Panc1 (cell line): ENCODE measurements at regions not wholly inside any gene's neighbourhood (a gene's known extent, or its start where the extent isn't known, plus 50 kb on each side); places are given as distances from the start of the nearest gene placed in this dataset.

Experiments used
- ATAC-seq: fragments of 200-7000 bp; cut with Tn5 transposase; 2 replicates; pipeline ENCODE4 v1.9.1; 2020; ENCODE audit warnings: mild to moderate bottlenecking, moderate library complexity
- BruUV-seq: library from RNA; stranded (reverse); fragments of 400-500 nt; replicated peaks from 2 replicates; lab custom pipeline; 2021; lab: Mats Ljungman, UMichigan
- CTCF ChIA-PET: fragments of 300-600 bp; sonication (Branson Sonifier 250); formaldehyde crosslinking; loops from one replicate; lab custom pipeline; 2022; ENCODE audit warnings: antibody characterized with exemption; lab: Charles Lee
- POLR2A ChIA-PET: fragments of 300-600 bp; sonication (Branson Sonifier 250); formaldehyde crosslinking; loops from one replicate; lab custom pipeline; 2022; ENCODE audit warnings: antibody characterized with exemption; lab: Charles Lee
- DNase-seq: peaks from one replicate; pipeline ENCODE4 v3.0.0-alpha.2; 2010; ENCODE audit warnings: low read depth, low spot score
- H3K27ac ChIP-seq: 2 replicates; pipeline ENCODE4 v1.5.1; 2011; ENCODE audit warnings: mild to moderate bottlenecking, low read length, inconsistent platforms
- H3K27me3 ChIP-seq: fragments of 200-500 bp; sonication (Bioruptor generic); 2 replicates; pipeline ENCODE4 v1.6.0; 2014; ENCODE audit warnings: low read length, inconsistent platforms; ENCODE audit not compliant: control insufficient read depth, insufficient read depth
- H3K36me3 ChIP-seq: fragments of 200-500 bp; sonication (Bioruptor generic); 2 replicates; pipeline ENCODE4 v1.5.1; 2014; ENCODE audit warnings: inconsistent platforms, mild to moderate bottlenecking, low read length, moderate library complexity; ENCODE audit not compliant: control insufficient read depth, insufficient read depth
- H3K4me1 ChIP-seq: 2 replicates; pipeline ENCODE4 v1.5.1; 2011; ENCODE audit warnings: inconsistent platforms, mild to moderate bottlenecking, low read length, moderate library complexity; ENCODE audit not compliant: control insufficient read depth, insufficient read depth
- H3K4me3 ChIP-seq, 2 experiments: 2 replicates each; pipeline ENCODE4 v1.5.1; 2011 to 2012; ENCODE audit warnings: low read depth in 2 of 2, low read length in 2 of 2, mild to moderate bottlenecking in 2 of 2, inconsistent platforms in 1 of 2, moderate library complexity in 1 of 2
- H3K9me3 ChIP-seq: fragments of 200-500 bp; sonication (Bioruptor generic); 2 replicates; pipeline ENCODE4 v1.5.1; 2014; ENCODE audit warnings: low read depth, mild to moderate bottlenecking, inconsistent platforms, low read length, moderate library complexity; ENCODE audit not compliant: control insufficient read depth, insufficient read depth
- POLR2AphosphoS5 ChIP-seq: IDR thresholded peaks from 2 replicates; pipeline ENCODE4 v1.6.1; 2012; ENCODE audit warnings: mild to moderate bottlenecking, low read depth, low read length, moderate library complexity
- SIN3A ChIP-seq: IDR thresholded peaks from 2 replicates; pipeline ENCODE4 v1.6.1; 2012; ENCODE audit warnings: low read depth, mild to moderate bottlenecking, low read length, moderate library complexity, borderline replicate concordance; ENCODE audit not compliant: insufficient read depth
- TCF7L2 ChIP-seq: IDR thresholded peaks from 2 replicates; pipeline ENCODE4 v1.6.1; 2011; ENCODE audit warnings: mild to moderate bottlenecking, low read depth, low read length, inconsistent platforms
- in situ Hi-C: cut with HindIII; loops from 2 replicates; pipeline ENCODE4 v1.10.0; 2016; ENCODE audit warnings: low sequenced_read_pairs, low pct_unique_long_range_greater_than_20kb
- intact Hi-C: fragments of 100-400 bp; cut with micrococcal nuclease; formaldehyde crosslinking; loops from one replicate; pipeline ENCODE4 v1.10.0; 2022; ENCODE audit not compliant: unreplicated experiment
- TF ChIP-seq, protein P1 (sequence below): fragments of 450-650 bp; IDR thresholded peaks from 2 replicates; pipeline ENCODE4 v1.5.1; 2017; ENCODE audit warnings: mild to moderate bottlenecking
- TF ChIP-seq, protein P2 (sequence below), 2 experiments: IDR thresholded peaks; 2 replicates each; pipeline ENCODE4 v1.6.1; 2011 to 2012; ENCODE audit warnings: low read depth in 2 of 2, control low read depth in 1 of 2, low read length in 1 of 2, mild to moderate bottlenecking in 1 of 2, moderate library complexity in 1 of 2; ENCODE audit not compliant: insufficient read depth in 1 of 2

DNA sequence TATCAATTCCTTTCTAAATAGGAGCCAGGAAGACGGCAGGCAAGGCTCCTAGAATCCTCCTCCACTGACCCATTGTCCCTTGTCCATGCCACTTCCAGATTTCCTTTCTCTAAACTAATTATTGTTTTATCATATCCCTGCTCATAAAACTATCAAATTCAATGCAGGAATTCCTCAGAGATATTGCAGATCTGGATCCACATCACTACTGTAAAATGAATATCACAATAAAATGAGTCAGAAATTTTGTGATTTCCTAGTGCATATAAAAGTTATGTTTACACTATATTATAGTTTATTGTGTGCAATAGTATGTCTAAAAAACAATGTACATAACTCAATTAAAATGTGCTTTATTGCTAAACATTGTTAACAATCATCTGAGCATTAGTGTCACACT is 498.7 kb upstream of the NEGR1 start:
- Histone ChIP-seq H3K4me3 (no peak overlapping the region), H3K27ac (no peak overlapping the region), H3K9me3 (no peaks in the 10 kb centered on the region), H3K36me3 (no peaks in the 10 kb centered on the region), H3K27me3 (no peaks in the 10 kb centered on the region), H3K4me1 (no peaks in the 10 kb centered on the region)
- TF ChIP-seq TCF7L2 (no peak), SIN3A (no peak)
- TF ChIP-seq, protein P1, sequence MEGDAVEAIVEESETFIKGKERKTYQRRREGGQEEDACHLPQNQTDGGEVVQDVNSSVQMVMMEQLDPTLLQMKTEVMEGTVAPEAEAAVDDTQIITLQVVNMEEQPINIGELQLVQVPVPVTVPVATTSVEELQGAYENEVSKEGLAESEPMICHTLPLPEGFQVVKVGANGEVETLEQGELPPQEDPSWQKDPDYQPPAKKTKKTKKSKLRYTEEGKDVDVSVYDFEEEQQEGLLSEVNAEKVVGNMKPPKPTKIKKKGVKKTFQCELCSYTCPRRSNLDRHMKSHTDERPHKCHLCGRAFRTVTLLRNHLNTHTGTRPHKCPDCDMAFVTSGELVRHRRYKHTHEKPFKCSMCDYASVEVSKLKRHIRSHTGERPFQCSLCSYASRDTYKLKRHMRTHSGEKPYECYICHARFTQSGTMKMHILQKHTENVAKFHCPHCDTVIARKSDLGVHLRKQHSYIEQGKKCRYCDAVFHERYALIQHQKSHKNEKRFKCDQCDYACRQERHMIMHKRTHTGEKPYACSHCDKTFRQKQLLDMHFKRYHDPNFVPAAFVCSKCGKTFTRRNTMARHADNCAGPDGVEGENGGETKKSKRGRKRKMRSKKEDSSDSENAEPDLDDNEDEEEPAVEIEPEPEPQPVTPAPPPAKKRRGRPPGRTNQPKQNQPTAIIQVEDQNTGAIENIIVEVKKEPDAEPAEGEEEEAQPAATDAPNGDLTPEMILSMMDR: no peak
- in situ Hi-C loops (no loop called here), intact Hi-C loops (no loop called here)
- ATAC-seq: no peak
- DNase-seq: no peak
- ChIA-PET POLR2A (no interaction called here), CTCF (no interaction called here)
- BruUV-seq: no TSS peak

- no peaks in the 10 kb centered on the region for H3K4me1 ChIP-seq
- in situ Hi-C loops (no loop called here), intact Hi-C loops (no loop called here)
- TF ChIP-seq, protein P2, sequence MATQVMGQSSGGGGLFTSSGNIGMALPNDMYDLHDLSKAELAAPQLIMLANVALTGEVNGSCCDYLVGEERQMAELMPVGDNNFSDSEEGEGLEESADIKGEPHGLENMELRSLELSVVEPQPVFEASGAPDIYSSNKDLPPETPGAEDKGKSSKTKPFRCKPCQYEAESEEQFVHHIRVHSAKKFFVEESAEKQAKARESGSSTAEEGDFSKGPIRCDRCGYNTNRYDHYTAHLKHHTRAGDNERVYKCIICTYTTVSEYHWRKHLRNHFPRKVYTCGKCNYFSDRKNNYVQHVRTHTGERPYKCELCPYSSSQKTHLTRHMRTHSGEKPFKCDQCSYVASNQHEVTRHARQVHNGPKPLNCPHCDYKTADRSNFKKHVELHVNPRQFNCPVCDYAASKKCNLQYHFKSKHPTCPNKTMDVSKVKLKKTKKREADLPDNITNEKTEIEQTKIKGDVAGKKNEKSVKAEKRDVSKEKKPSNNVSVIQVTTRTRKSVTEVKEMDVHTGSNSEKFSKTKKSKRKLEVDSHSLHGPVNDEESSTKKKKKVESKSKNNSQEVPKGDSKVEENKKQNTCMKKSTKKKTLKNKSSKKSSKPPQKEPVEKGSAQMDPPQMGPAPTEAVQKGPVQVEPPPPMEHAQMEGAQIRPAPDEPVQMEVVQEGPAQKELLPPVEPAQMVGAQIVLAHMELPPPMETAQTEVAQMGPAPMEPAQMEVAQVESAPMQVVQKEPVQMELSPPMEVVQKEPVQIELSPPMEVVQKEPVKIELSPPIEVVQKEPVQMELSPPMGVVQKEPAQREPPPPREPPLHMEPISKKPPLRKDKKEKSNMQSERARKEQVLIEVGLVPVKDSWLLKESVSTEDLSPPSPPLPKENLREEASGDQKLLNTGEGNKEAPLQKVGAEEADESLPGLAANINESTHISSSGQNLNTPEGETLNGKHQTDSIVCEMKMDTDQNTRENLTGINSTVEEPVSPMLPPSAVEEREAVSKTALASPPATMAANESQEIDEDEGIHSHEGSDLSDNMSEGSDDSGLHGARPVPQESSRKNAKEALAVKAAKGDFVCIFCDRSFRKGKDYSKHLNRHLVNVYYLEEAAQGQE (IDR thresholded peaks at IDR 0.05; ENCODE audit: insufficient read depth in 1 of 2, low read depth in 2 of 2, low read length in 1 of 2): no peak
- no peak for TF ChIP-seq TCF7L2
- no peak for TF ChIP-seq POLR2AphosphoS5
- no peak for TF ChIP-seq SIN3A
- TF ChIP-seq, protein P1: no peak
- no peaks in the 10 kb centered on the region for H3K9me3 ChIP-seq
- no peaks in the 10 kb centered on the region for H3K36me3 ChIP-seq
- H3K27me3 ChIP-seq: no peaks in the 10 kb centered on the region
- ChIA-PET POLR2A (no interaction called here), CTCF (no interaction called here)
- ATAC-seq (no peak), DNase-seq (no peak)
- H3K4me3 ChIP-seq: no peak overlapping the region
- no peak overlapping the region for H3K27ac ChIP-seq
- BruUV-seq: no TSS peak
Observed at GRCh38 chr1:72780212-72780611, 497.9 kb upstream of the NEGR1 start.
